ENCODE measurements at regions not wholly inside any gene's neighbourhood (a gene's known extent, or its start where the extent isn't known, plus 50 kb on each side); places are given as distances from the start of the nearest gene placed in this dataset.
A peak's percentile ranks its signal among the peaks of the same experiment; 100 is the strongest.
"Not testable (repeated sequence)": the region's sequence is repeated elsewhere in the genome, so short reads cannot be mapped to it uniquely, and the experiment has no call there.

DNA sequence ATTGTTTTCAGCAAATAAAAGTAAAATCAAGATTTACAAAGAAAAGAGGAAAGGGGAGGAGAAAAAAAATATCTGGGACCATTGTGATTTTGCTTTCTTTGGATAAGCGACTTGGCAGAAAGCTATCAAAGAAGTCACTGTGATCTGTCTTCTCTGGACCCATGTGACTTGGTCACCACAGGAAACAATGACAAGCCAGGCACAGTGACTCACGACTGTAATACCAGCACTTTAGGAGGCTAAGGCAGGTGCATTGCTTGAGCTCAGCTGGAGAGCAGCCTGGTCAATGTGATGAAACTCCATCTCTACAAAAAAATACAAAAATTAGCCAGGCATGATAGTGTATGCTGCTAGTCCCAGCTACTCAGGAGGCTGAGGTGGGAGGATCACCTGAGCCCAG, 255.4 kb upstream of the NOTCH2NLA start:
- not testable (repeated sequence) for H3K9ac ChIP-seq; H3K27ac ChIP-seq; H3K36me3 ChIP-seq (ENCODE audit: insufficient read depth); H3K4me1 ChIP-seq (ENCODE audit: low read depth, poor library complexity, severe bottlenecking); H3K79me2 ChIP-seq (ENCODE audit: insufficient read depth, low read depth); H3K4me2 ChIP-seq; H3K4me3 ChIP-seq (IDR thresholded peaks at IDR 0.05; ENCODE audit: insufficient read depth, low read depth, low read length); H4K20me1 ChIP-seq (ENCODE audit: insufficient read depth); H2AFZ ChIP-seq (ENCODE audit: low read depth); H3K27me3 ChIP-seq (ENCODE audit: insufficient read depth, low read depth)

DNA sequence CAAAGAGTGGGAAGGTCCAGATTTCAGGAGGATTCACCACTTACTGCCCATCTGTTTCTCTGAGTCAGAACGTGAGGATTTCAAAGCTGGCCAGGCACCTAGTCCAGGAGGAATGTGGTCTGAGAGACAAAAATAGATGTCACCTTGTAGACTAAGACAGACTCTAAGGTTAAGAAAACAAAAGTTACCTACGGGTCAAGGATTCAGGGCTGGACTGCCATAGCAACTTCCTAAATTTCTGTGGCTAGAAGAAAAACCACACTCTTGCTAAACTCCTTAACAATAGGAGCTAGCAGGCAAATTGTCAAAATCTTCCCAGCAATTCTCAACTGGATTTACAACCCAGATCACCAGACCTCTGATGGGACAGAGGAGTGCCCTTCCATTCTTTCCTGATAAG, 250.4 kb upstream of the NOTCH2NLA start:
- H2AFZ ChIP-seq (ENCODE audit: low read depth); H3K27me3 ChIP-seq (ENCODE audit: insufficient read depth, low read depth); H4K20me1 ChIP-seq (ENCODE audit: insufficient read depth); H3K9ac ChIP-seq; H3K4me3 ChIP-seq (IDR thresholded peaks at IDR 0.05; ENCODE audit: insufficient read depth, low read depth, low read length); H3K36me3 ChIP-seq (ENCODE audit: insufficient read depth); H3K4me1 ChIP-seq (ENCODE audit: low read depth, poor library complexity, severe bottlenecking); H3K27ac ChIP-seq; H3K4me2 ChIP-seq; H3K79me2 ChIP-seq (ENCODE audit: insufficient read depth, low read depth): not testable (repeated sequence)

- TF ChIP-seq, protein P1, sequence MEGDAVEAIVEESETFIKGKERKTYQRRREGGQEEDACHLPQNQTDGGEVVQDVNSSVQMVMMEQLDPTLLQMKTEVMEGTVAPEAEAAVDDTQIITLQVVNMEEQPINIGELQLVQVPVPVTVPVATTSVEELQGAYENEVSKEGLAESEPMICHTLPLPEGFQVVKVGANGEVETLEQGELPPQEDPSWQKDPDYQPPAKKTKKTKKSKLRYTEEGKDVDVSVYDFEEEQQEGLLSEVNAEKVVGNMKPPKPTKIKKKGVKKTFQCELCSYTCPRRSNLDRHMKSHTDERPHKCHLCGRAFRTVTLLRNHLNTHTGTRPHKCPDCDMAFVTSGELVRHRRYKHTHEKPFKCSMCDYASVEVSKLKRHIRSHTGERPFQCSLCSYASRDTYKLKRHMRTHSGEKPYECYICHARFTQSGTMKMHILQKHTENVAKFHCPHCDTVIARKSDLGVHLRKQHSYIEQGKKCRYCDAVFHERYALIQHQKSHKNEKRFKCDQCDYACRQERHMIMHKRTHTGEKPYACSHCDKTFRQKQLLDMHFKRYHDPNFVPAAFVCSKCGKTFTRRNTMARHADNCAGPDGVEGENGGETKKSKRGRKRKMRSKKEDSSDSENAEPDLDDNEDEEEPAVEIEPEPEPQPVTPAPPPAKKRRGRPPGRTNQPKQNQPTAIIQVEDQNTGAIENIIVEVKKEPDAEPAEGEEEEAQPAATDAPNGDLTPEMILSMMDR (conservative IDR thresholded peaks at IDR 0.05; ENCODE audit: low read depth, low read length) = peak; percentile 93
- not testable (repeated sequence) for H3K4me1 ChIP-seq (ENCODE audit: low read depth, poor library complexity, severe bottlenecking); H4K20me1 ChIP-seq (ENCODE audit: insufficient read depth); H3K4me3 ChIP-seq (IDR thresholded peaks at IDR 0.05; ENCODE audit: insufficient read depth, low read depth, low read length); H3K4me2 ChIP-seq; H3K9ac ChIP-seq; H3K27me3 ChIP-seq (ENCODE audit: insufficient read depth, low read depth); H3K79me2 ChIP-seq (ENCODE audit: insufficient read depth, low read depth); H3K27ac ChIP-seq; H3K36me3 ChIP-seq (ENCODE audit: insufficient read depth)
- peak overlapping the region; percentile 5; the same call in 1 of the 2 replicates for H2AFZ ChIP-seq (ENCODE audit: low read depth)
These were observed 249.4 kb upstream of the NOTCH2NLA start for GRCh38 chr1:146478125-146478720.

GRCh38 chr1:146475086-146475485, 246.3 kb upstream of the NOTCH2NLA start:
- H3K4me2 ChIP-seq; H2AFZ ChIP-seq (ENCODE audit: low read depth); H3K79me2 ChIP-seq (ENCODE audit: insufficient read depth, low read depth); H3K27me3 ChIP-seq (ENCODE audit: insufficient read depth, low read depth); H3K9ac ChIP-seq; H3K27ac ChIP-seq; H3K36me3 ChIP-seq (ENCODE audit: insufficient read depth); H3K4me3 ChIP-seq (IDR thresholded peaks at IDR 0.05; ENCODE audit: insufficient read depth, low read depth, low read length); H3K4me1 ChIP-seq (ENCODE audit: low read depth, poor library complexity, severe bottlenecking); H4K20me1 ChIP-seq (ENCODE audit: insufficient read depth): not testable (repeated sequence)

GRCh38 chr1:146474216-146474615, 245.4 kb upstream of the NOTCH2NLA start:
- not testable (repeated sequence) for H3K4me3 ChIP-seq (IDR thresholded peaks at IDR 0.05; ENCODE audit: insufficient read depth, low read depth, low read length); H2AFZ ChIP-seq (ENCODE audit: low read depth); H4K20me1 ChIP-seq (ENCODE audit: insufficient read depth); H3K9ac ChIP-seq; H3K36me3 ChIP-seq (ENCODE audit: insufficient read depth); H3K4me2 ChIP-seq; H3K4me1 ChIP-seq (ENCODE audit: low read depth, poor library complexity, severe bottlenecking); H3K27me3 ChIP-seq (ENCODE audit: insufficient read depth, low read depth); H3K79me2 ChIP-seq (ENCODE audit: insufficient read depth, low read depth); H3K27ac ChIP-seq

DNA sequence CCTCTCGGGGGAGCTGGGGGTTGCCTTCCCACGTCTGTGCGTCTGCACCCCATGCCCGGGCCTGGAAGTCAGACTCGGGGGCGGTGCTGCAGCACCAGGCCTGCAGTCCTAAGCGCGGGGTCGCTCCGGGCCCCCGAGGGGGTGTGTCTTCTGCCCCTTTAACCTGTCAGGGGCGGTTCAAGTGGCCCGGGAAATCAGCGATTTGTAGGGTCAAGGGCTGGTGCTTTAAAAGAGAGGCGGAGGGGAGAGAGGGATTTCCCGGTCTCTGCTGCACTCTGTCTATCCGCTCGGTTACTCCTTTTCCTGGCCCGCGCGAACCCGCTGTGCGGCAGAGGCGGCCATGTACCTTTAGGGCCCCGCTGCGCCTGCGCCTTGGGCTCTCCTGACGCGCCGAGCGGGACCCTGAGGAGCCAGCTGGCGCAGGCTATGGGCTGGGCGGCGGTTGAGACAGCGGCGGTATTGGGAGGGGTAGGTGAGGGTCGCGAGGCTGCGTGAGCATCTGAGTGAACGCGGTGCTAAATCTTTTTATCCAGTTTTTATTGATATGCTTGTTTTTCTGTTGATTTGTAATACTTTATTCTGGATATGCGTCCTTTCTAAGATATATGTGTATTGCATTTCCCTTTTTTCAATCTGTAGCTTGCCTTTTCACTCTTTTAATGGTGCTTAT, 243.5 kb upstream of the NOTCH2NLA start:
- Histone ChIP-seq H3K9ac (peak overlapping the region; percentile 50; the same call in 1 of the 2 replicates), H3K27ac (peak overlapping the region; percentile 15; the same call in 1 of the 2 replicates), H3K4me2 (peak overlapping the region; percentile 49), H2AFZ (ENCODE audit: low read depth) (peak overlapping the region; percentile 67)
- not testable (repeated sequence) for H3K36me3 ChIP-seq (ENCODE audit: insufficient read depth); H4K20me1 ChIP-seq (ENCODE audit: insufficient read depth); H3K27me3 ChIP-seq (ENCODE audit: insufficient read depth, low read depth); H3K4me3 ChIP-seq (IDR thresholded peaks at IDR 0.05; ENCODE audit: insufficient read depth, low read depth, low read length); H3K4me1 ChIP-seq (ENCODE audit: low read depth, poor library complexity, severe bottlenecking); H3K79me2 ChIP-seq (ENCODE audit: insufficient read depth, low read depth)

DNA sequence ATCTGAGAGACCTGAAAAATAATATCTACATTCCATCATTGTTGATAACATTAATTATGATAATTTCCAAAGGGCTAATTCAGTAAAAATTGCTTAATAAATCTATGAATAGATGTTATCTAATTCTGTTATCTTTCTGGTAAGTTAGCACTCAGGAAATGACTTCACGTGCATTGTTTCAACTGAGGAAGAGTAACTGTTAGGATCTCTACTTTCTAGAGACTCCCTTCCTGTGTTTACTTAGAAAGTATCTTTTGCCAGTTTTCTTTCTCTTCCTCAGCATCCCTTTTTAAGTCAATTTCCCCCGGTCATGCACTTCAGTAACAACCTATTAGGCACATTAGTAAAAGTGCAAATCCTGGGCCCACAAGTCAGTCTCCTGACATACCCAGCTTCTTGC, 231.1 kb upstream of the NOTCH2NLA start:
- not testable (repeated sequence) for H3K27me3 ChIP-seq (ENCODE audit: insufficient read depth, low read depth); H3K4me2 ChIP-seq; H3K27ac ChIP-seq; H3K9ac ChIP-seq; H3K79me2 ChIP-seq (ENCODE audit: insufficient read depth, low read depth); H4K20me1 ChIP-seq (ENCODE audit: insufficient read depth); H3K4me1 ChIP-seq (ENCODE audit: low read depth, poor library complexity, severe bottlenecking); H3K36me3 ChIP-seq (ENCODE audit: insufficient read depth); H2AFZ ChIP-seq (ENCODE audit: low read depth); H3K4me3 ChIP-seq (IDR thresholded peaks at IDR 0.05; ENCODE audit: insufficient read depth, low read depth, low read length)

DNA sequence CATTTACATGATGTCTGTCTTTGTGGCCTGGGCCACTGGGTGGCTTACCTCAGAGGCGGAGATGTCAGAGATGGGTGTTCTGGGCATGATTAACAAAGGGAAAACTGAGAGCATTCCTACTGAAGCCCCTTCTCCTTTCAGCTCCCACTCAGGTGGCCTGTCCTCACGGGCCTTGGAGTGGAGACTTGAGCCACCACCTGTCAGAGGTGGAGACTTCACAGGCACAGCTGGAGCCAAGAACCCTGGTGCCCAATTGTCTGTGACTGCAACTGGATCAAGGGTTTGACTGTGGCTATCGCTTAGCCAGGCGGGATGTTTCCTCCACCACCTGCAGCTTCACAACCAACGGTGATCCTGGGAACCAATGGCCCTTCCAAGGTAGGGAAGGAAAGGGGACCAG, 230.5 kb upstream of the NOTCH2NLA start:
- not testable (repeated sequence) for H4K20me1 ChIP-seq (ENCODE audit: insufficient read depth); H3K4me1 ChIP-seq (ENCODE audit: low read depth, poor library complexity, severe bottlenecking); H3K27me3 ChIP-seq (ENCODE audit: insufficient read depth, low read depth); H3K27ac ChIP-seq; H3K4me3 ChIP-seq (IDR thresholded peaks at IDR 0.05; ENCODE audit: insufficient read depth, low read depth, low read length); H3K4me2 ChIP-seq; H3K9ac ChIP-seq; H3K36me3 ChIP-seq (ENCODE audit: insufficient read depth); H2AFZ ChIP-seq (ENCODE audit: low read depth); H3K79me2 ChIP-seq (ENCODE audit: insufficient read depth, low read depth)

GRCh38 chr1:146448877-146449246, 220.0 kb upstream of the NOTCH2NLA start:
- H3K4me2 ChIP-seq; H3K27ac ChIP-seq; H3K4me3 ChIP-seq (IDR thresholded peaks at IDR 0.05; ENCODE audit: insufficient read depth, low read depth, low read length); H4K20me1 ChIP-seq (ENCODE audit: insufficient read depth); H3K9ac ChIP-seq; H3K4me1 ChIP-seq (ENCODE audit: low read depth, poor library complexity, severe bottlenecking); H3K36me3 ChIP-seq (ENCODE audit: insufficient read depth); H3K27me3 ChIP-seq (ENCODE audit: insufficient read depth, low read depth); H3K79me2 ChIP-seq (ENCODE audit: insufficient read depth, low read depth); H2AFZ ChIP-seq (ENCODE audit: low read depth): not testable (repeated sequence)

Data from KMS-11 (cell line).